ENCODE measurements at regions not wholly inside any gene's neighbourhood (a gene's known extent, or its start where the extent isn't known, plus 50 kb on each side); places are given as distances from the start of the nearest gene placed in this dataset.
"Not testable (repeated sequence)": the region's sequence is repeated elsewhere in the genome, so short reads cannot be mapped to it uniquely, and the experiment has no call there.

DNA sequence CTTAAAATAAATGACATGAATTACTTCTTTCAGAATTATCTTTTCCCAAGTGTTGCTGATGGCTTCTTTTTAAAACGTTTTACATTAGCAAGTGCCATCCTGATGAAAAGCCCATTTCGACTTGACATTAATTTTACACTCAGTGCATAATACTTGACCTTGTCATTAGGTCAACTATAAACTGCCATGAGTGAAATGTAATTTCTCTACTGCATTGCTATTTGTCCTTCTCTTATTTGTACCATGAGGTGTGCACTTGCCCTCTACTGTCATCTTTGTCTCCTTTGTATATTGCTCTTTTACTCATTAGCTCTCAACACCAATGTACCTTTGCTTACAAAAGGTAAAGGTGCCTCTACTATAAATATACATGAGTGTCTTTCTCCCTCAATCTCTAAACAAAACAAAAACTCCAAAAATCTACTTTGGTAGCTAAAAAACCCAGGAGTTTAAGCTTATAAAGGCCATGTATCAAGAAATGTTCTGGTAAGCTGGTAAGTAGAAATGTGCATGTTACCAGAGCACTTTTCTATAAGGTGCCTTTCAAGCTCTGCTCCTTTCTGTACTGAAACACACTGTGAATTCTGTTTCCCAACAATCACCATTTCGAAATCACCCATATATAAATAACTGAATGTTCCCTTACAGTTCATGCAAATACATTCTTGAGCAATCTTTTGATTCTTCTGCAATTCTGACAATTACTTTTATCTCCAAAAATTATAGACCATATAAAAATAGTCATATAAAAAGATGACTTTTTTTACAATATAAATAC, 351.4 kb downstream of the SLITRK5 start:
- Histone ChIP-seq H3K27me3 (no peaks in the 10 kb centered on the region), H3K4me2 (no peak overlapping the region), H3K79me2 (no peaks in the 10 kb centered on the region), H3K27ac (no peak overlapping the region), H3K4me1 (ENCODE audit: insufficient read depth) (no peaks in the 10 kb centered on the region), H2AFZ (no peak overlapping the region), H3K9me3 (ENCODE audit: low read depth) (no peaks in the 10 kb centered on the region), H3K4me3 (no peak overlapping the region), H3K9me2 (replicated peaks; ENCODE audit: insufficient read depth) (no peaks in the 10 kb centered on the region), H3K36me3 (replicated peaks; ENCODE audit: insufficient read depth, low read depth) (no peaks in the 10 kb centered on the region), H4K20me1 (ENCODE audit: insufficient read depth, poor library complexity, severe bottlenecking) (no peaks in the 10 kb centered on the region)
- 76% methylated on average over 3 of the region's 3 CpGs for WGBS (ENCODE audit: low lambda C conversion rate, missing lambda C conversion rate)
- no peak for DNase-seq (ENCODE audit: low spot score)
- TF ChIP-seq EZH2phosphoT487 (IDR thresholded peaks at IDR 0.05; ENCODE audit: low read depth, severe bottlenecking, unreplicated experiment) (no peak), EZH2 (IDR thresholded peaks at IDR 0.05; ENCODE audit: borderline replicate concordance) (no peak)
- TF ChIP-seq, protein P1, sequence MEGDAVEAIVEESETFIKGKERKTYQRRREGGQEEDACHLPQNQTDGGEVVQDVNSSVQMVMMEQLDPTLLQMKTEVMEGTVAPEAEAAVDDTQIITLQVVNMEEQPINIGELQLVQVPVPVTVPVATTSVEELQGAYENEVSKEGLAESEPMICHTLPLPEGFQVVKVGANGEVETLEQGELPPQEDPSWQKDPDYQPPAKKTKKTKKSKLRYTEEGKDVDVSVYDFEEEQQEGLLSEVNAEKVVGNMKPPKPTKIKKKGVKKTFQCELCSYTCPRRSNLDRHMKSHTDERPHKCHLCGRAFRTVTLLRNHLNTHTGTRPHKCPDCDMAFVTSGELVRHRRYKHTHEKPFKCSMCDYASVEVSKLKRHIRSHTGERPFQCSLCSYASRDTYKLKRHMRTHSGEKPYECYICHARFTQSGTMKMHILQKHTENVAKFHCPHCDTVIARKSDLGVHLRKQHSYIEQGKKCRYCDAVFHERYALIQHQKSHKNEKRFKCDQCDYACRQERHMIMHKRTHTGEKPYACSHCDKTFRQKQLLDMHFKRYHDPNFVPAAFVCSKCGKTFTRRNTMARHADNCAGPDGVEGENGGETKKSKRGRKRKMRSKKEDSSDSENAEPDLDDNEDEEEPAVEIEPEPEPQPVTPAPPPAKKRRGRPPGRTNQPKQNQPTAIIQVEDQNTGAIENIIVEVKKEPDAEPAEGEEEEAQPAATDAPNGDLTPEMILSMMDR (IDR thresholded peaks at IDR 0.05; ENCODE audit: poor library complexity) = no peak

DNA sequence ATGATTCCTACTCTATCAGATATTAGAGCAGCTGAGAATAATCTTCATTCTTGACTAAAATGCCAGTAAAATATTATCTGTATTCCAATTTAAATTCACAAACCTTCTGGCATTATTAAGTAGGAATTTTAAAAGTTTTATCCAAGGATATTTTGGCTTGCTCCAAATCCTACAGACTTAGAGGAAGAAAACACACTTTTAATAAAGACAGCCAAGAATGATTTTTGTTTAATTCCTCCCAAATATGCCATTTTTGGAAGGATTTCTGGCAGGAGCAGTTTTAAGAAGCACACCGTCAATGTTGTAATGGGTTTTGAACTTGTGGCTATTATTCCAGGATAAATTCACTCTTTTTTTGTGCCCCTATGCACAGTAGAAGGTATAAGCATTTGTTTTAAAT, 355.1 kb downstream of the SLITRK5 start:
- Histone ChIP-seq H2AFZ (no peak overlapping the region), H3K9me3 (ENCODE audit: low read depth) (no peaks in the 10 kb centered on the region), H3K79me2 (no peaks in the 10 kb centered on the region), H3K27me3 (no peaks in the 10 kb centered on the region), H3K4me2 (no peak overlapping the region), H3K27ac (no peak overlapping the region), H4K20me1 (ENCODE audit: insufficient read depth, poor library complexity, severe bottlenecking) (no peaks in the 10 kb centered on the region), H3K4me3 (no peak overlapping the region), H3K4me1 (ENCODE audit: insufficient read depth) (no peaks in the 10 kb centered on the region), H3K36me3 (replicated peaks; ENCODE audit: insufficient read depth, low read depth) (no peaks in the 10 kb centered on the region), H3K9me2 (replicated peaks; ENCODE audit: insufficient read depth) (no peaks in the 10 kb centered on the region)
- TF ChIP-seq, protein P1 (IDR thresholded peaks at IDR 0.05; ENCODE audit: poor library complexity) = no peak
- TF ChIP-seq EZH2 (IDR thresholded peaks at IDR 0.05; ENCODE audit: borderline replicate concordance) (no peak), EZH2phosphoT487 (IDR thresholded peaks at IDR 0.05; ENCODE audit: low read depth, severe bottlenecking, unreplicated experiment) (no peak)
- 51% methylated on average over 1 of the region's 1 CpG for WGBS (ENCODE audit: low lambda C conversion rate, missing lambda C conversion rate)
- DNase-seq (ENCODE audit: low spot score) = no peak

DNA sequence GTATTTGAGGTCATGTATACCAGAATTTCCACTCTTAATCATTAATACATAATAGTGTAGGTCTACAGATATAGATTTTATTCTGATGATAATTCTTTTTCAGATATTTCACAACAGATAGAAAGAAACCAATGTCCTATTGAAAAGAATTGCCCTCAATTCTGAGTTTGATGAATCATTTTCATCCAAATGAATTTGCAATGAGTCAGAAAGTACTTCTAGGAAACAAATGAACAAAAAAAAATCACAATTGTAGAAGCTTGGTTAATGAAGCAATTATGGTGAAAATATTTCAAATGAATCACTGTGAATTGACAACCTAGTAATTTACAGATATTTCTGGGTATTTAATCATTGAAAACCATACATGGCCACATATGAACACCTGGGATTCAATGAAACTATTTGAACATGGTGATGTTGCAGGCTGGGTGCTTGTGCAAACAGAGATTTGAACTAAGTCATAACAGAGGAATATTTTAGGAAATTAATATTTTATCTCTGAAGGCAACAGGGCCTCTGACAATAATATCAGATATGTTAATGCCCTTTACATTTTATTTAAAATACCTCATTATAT, 360.9 kb downstream of the SLITRK5 start:
- Histone ChIP-seq H3K4me1 (ENCODE audit: insufficient read depth) (no peaks in the 10 kb centered on the region), H4K20me1 (ENCODE audit: insufficient read depth, poor library complexity, severe bottlenecking) (no peaks in the 10 kb centered on the region), H3K9me3 (ENCODE audit: low read depth) (no peaks in the 10 kb centered on the region), H3K79me2 (no peaks in the 10 kb centered on the region), H3K27me3 (no peaks in the 10 kb centered on the region), H3K9me2 (replicated peaks; ENCODE audit: insufficient read depth) (no peaks in the 10 kb centered on the region), H3K36me3 (replicated peaks; ENCODE audit: insufficient read depth, low read depth) (no peaks in the 10 kb centered on the region), H3K4me2 (no peak overlapping the region), H3K4me3 (no peak overlapping the region), H3K27ac (no peak overlapping the region), H2AFZ (no peak overlapping the region)
- TF ChIP-seq EZH2phosphoT487 (IDR thresholded peaks at IDR 0.05; ENCODE audit: low read depth, severe bottlenecking, unreplicated experiment) (no peak), EZH2 (IDR thresholded peaks at IDR 0.05; ENCODE audit: borderline replicate concordance) (no peak)
- TF ChIP-seq, protein P1 (IDR thresholded peaks at IDR 0.05; ENCODE audit: poor library complexity) = no peak
- DNase-seq (ENCODE audit: low spot score) = no peak

DNA sequence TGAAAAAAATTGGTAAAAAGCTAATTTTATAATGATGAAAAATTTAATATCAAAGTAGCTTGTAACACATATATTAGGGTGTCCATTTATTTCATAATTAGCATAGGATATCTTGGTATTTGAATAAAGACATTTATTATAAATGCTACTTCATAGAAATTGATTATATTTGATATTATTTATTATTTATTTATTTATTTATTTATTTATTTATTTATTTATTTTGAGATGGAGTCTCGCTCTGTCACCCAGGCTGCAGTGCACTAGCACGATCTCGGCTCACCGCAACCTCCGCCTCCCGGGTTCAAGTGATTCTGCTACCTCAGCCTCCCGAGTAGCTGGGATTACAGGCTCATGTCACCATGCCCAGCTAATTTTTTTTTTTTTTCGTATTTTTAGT, 365.0 kb downstream of the SLITRK5 start:
- not testable (repeated sequence) for H3K27ac ChIP-seq, H3K4me3 ChIP-seq
- 89% methylated on average over 8 of the region's 8 CpGs for WGBS (ENCODE audit: low lambda C conversion rate, missing lambda C conversion rate)

More for the DNA sequence above, 365.0 kb downstream of the SLITRK5 start:
- not testable (repeated sequence) for H3K9me2 ChIP-seq (replicated peaks; ENCODE audit: insufficient read depth); H4K20me1 ChIP-seq (ENCODE audit: insufficient read depth, poor library complexity, severe bottlenecking); H3K27me3 ChIP-seq; H3K4me1 ChIP-seq (ENCODE audit: insufficient read depth); H3K79me2 ChIP-seq; H2AFZ ChIP-seq; H3K36me3 ChIP-seq (replicated peaks; ENCODE audit: insufficient read depth, low read depth); DNase-seq (ENCODE audit: low spot score); H3K4me2 ChIP-seq; H3K9me3 ChIP-seq (ENCODE audit: low read depth)
